HG02642 (cell line): ENCODE measurements at regions not wholly inside any gene's neighbourhood (a gene's known extent, or its start where the extent isn't known, plus 50 kb on each side); places are given as distances from the start of the nearest gene placed in this dataset.

Source experiments
- ATAC-seq: cut with Tn5 transposase; IDR thresholded peaks from one replicate; pipeline ENCODE4 v1.9.1; 2021; ENCODE audit warnings: mild to moderate bottlenecking; ENCODE audit not compliant: unreplicated experiment, poor library complexity

DNA sequence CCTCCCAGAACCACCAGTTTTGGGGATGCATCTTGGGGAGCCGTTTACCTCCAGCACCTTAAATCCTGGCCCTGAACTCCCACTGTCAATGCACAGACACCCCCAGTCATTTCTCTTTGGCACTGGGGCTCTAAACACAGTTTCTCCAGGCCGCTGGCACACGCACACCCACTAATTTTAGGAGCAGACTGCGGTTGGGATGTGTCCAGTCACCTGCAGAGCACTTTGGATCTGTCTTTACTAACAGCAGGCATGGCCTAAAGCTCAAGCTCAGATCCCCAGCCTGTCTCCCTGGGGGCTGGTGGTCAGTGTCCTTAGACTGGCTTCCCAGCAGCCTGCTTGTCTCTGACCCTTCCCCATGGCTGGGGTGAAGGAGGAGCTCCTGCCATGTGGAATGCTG lies 49.9 kb downstream of the SYNE3 start:
- no peak for ATAC-seq

DNA sequence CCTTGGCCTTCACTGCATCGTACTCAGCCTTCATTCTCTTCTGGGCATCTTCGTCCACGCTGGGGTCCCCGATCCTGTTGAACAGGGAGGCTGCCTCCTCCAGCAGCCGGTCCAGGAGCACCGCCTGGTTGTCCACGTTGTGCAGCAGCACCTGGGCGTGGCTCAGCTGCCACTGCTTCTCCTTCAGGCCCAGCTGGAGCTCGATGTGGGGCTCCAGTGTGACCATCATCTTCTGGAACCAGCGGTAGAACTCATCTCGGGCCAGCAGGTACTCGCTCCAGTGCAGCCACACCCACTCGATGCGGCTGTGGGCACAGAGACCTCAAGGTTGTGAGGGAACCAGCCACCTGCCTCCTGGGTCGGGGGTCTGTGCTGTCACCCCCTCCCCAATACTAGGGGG lies 50.5 kb downstream of the SYNE3 start:
- ATAC-seq = no peak

DNA sequence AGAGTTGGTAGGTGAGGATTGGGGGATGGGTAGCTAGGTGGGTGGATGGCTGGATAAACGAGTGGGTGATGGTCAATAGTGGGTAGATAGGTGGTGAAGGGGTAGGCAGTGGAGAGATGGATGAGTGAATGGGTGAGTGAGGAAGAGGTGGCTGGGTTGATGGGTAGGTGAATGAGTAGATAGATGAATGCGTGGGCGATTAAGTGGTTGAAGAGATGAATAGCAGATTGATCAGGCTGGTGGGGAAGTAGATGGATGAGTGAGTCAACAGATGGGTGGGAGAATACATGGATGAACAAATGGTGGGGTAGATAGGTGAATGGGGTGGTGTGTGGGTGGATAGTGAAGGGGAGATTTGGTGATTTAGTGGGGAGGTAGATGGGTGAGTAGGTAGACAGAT lies 51.1 kb downstream of the SYNE3 start:
- no peak for ATAC-seq

DNA sequence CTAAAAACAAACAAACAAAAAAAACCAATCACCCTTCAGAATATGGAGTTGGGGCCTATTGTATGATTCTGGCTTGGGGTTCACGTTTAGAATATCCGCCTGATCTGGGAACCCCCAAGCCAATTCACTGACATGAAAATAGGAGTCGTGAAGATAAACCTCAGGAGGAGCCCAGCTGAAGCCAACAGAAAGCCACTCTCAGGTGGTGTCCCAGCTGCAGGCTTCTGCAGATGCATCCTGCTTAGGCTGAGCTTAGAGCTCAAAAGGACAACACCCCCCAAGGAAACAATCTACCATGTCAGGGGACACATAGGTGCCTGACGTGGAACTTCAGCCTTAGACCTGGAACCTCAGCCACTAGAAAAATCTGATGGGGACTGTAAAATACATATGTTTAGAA lies 51.9 kb downstream of the SYNE3 start:
- no peak for ATAC-seq

DNA sequence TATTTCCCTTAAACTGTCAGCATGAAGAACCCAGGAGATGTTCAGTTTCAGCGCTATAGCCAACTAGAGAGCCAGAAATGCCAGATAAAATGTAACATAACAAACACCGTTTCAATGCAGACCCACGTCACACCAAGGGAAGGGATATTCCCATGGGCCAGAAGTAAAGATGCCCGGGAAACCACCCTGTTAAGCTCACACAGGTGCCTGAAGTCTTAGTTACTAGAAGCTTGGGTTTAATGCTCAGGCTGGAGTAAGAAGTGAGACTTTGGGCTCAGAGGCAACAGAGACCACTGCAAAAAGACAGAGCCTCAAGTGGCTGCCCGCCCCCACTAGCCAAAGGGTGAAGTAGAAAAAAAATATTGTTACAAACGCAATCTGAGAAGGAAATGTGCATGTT lies 52.3 kb downstream of the SYNE3 start:
- no peak for ATAC-seq

DNA sequence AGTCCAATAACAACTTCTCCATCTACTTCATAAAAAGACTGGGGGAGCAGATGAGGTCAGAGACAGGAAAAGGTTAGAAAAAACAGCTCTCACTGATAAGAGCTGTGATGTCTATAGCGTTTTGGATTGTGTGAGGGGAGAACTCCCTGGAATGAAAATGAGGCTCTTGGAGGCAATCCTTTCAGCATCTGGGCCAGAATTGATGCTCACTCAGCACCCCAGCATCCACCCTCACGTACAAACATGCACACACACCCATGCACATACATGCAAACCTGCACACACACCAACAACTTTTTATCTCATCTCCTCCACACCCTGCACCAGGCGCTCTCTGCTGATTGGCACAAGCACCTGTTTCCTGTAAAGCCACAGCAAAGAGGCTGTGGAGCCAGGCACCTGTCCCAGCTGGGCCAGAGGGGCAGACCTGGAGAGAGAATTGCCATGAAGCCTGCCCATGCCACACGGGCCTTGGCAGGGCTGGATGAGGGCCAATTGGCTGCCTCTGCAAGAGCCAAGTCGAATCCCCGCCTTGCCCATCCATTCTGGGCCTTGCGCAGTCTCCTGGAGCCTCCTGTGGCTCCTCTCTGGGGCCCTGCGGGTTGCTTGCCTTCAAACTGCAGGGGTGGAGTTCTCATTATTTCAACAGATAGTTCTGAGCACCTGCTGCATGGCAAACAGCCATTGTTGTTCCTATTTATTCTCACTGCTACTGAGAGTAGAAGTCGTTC lies 53.1 kb downstream of the SYNE3 start:
- no peak for ATAC-seq

DNA sequence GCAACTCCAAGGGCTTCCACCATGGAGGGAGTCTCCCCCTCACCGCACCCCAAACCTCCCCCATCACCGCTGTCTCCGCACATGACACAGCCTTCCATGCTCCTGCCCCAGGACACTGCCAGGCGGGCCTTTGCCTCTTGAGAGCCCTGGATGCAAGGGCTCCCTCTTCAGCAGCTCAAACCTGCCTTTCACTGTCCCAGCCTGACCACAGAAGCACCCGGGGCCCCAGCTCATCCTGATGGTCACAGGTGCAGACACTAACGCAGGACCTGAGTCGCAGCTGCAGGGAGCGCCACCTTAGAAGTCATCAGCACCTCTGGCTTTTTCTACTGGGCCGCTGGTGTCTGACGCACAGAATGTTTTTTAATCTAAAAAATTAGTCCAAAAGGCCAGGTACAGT lies 54.0 kb downstream of the SYNE3 start:
- no peak for ATAC-seq

DNA sequence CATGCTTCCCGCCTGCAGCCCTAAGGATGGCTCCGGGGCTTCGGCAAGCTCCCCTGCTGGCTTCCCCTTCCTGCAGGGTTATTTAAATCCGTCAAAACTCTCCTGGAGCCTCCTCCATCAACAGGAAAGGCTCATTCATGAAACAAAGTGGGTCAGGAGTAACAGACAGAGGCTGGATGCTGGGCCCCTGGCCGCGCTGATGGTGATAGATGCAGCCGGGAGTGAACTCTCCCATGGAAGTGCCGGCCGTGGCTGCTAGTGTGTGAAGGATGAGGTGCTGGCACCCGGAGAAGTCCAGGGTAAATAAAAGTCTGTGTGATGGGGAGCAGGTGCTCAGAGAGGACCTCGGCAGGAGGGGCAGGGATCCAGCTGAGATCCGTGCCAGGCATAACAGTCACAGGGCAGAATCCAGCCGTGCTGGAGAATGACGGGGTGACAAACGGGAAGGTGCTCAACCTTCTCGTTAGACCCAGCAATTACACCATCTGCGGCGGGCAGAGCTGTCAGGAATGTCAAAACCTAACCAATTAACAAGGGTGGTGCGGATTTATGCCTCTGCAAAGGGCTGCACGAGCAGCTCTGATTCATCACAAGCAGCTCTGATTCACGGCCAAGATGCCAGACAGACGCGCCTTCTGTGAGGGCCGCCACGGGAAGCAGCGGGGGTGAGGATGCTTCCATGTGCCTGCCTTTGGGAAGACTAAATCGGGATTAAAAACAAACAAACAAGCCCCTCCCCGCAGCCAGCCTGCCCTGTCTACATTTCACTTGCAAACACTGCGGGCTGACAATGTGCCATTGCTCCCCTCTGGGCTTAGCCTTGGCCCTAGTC lies 55.6 kb downstream of the SYNE3 start:
- no peak for ATAC-seq

DNA sequence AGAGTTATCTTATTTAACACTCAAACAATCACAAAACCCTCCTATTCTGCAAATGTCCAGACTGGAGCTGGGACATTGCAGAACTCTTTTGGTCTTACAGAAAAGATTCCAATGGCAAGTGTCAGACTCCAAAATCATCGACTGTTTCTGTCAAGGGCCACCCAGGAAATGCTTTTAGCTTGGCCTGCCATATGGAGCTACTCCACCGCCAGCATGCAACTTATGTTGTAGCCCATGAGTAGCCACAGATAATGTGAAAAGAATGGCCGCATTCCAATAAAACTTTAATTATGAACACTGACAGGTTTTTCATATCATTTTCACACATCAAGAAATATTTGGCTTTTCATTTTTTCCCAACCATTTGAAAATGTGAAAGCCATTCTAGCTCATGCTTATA lies 57.5 kb downstream of the SYNE3 start:
- ATAC-seq = no peak

DNA sequence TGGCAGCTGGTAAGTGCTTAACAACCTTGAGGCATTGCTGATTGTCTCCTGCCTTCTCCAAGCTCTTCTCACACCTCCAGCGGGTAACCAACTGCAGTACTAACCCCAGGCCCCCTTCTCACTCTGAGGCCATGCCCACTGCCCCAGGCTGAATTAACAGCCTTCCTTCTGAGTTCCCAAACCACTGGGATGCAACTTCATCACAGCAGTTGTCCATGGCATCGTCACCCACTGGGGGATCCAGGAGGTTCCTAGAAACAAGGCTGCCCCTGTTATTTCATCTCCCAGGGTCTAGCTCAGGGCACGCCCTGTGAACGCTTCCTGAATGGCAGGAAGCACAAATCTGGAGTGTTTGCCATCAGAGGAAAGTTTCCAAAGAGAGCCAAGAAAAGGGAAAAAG lies 58.0 kb downstream of the SYNE3 start:
- ATAC-seq = no peak

DNA sequence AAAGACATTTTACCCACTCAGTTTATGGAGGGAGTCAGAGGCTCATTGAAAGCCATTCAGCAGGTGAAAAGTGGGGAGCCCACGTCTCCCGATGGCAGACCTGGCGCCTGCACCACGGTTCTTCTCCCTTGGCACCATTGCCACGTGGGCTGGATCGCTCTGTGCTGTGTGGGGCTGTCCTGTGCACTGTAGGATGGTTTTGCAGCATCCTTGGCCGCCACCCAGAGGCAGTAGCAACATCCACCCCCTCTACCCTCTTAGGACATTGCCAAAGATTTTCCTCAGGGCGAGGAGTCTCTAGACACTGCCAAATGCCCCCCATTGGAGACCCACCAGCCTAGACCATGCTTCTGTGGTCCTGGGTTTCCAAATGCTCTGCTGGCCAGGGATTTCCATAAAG lies 60.2 kb downstream of the SYNE3 start:
- ATAC-seq = no peak

DNA sequence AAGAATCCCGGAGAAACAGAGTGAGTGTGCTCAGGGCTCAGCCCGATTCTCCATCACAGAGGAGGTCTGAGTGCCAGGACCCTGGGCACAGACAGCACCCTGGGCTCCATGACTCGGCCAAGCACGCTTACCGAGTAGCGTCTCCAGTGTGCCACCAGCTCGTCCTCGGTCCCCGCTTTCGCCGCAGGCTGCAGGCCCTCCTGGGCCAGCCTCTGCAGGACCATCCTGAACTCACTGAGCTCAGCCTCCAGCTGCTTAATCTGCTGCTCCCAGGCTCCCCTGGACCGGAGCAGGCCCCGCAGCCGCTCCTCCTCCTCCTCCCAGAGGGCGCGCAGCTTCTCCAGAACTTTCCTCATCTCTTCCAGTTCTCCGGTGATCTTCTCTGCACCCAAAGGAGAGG lies 61.2 kb downstream of the SYNE3 start:
- ATAC-seq = no peak

DNA sequence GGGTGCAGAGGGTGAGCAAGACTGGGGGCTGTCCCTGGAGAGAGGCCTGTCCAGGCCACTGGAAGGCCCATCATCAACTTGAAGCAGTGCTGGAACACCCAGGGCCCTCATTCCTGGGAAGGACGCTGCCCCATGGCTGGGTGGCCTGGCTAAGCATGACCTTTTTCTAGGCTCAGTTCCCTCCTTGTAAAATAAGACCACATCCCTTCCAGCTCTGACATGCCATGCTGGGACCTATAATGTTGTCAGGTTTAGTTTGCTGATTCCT lies 62.8 kb downstream of the SYNE3 start:
- ATAC-seq = no peak

DNA sequence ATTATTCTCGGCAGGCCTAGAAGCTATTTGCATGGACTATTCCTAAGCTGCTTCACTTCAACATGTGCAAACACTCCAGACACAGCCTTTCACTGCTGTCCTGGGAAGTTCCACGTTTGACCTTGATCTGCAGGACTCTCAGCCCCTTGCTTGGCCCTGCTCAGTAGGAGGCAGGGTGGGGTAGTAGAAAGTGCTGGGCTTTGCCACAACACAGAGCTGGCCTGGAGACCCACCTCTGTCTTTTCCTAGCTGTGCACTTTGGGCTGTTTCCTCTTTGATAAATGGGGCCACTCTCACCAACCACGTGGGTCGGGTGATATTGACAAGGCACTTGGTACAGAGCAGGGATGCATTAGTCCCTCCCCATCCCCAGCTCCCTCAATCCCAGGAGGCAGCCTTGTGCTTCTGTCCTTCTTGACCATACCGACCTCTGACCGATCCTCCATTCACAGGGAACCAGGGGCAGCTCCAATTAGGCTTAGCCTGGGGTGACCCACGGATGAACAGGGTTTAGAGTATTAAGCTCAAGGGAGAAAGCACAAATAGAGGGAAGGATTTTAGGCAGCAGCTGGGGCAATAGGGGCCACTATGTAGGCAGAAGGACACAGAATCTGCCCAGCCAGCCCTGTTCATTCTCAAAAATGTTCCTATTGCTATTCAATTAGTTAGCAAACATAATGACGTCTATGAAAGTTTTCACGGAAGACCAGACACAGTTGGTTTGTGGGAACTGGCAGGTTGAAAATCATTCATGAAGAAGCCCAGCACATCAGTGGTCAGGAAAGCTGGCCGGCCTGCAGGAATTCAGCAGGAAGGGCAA lies 63.3 kb downstream of the SYNE3 start:
- no peak for ATAC-seq

DNA sequence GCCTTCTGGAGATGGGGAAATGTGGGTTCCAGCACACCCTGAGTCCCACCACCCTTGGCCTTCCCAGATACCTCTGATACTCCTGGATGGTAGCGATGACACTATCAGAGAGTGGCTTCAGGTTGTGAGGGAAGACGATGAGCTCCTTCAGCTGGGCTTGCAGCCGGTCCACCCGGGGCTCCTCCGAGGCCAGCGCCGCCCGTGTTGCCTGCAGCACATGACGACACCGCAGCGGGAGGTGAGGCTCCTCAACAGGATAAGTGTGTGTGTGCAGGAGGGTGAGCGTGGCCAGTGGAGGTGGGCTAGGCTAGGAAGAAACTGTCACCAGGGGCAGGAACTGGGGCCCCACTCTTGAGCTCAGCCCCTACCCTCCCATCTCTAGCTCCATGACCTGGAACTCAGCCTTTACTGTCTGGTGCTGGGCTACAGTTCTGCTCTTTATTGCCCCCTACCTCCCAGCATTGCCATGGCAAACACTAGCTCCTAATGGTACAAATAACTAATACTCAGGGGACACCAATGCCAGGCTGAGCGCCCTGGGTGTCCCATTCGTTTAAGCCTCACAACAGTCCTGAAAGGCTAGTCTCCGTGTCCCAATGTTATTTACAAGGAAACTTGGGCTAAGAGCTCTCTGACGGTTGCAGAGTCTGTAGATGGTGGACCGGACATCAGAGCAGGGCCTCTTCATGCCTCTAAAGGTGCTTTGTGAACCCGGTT lies 64.1 kb downstream of the SYNE3 start:
- ATAC-seq = no peak

DNA sequence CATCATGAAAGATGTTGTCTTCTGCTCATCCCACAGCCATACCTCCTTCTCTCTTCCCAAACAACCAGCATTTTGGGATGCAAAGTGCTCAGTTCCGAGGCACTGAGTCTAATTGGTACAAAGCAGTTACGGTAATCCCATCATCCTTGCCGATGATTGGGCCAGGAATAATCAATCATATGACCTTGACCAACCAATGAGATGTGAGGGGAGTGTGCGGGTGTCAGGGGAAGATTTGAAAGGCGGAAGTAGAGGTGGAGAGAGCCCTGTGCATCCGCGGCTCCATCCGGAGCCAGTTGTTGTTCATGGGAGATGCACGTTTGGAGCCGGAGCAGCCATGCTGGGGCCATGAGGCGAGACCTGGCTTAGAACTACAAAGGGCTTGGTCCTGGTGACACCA lies 67.3 kb downstream of the SYNE3 start:
- ATAC-seq = no peak

DNA sequence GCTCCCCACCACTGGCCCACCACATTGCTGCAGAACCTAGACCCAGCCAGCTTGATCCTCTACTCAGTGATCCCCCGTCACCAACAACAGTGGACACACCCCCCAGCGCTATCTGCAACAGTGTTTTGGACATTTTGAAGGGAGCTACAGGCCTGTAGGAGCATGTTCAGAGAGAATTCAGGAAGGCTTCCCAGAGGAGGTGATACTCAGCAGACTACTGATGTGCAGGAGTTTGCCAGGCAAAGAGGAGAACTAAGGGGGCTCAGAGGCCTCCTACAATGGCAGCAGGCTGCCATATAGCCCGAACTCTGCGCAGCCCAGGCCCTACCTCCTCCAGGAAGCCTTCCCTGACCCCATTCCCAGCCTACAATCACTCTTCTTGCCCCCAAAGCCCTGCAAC lies 70.0 kb downstream of the SYNE3 start:
- no peak for ATAC-seq

DNA sequence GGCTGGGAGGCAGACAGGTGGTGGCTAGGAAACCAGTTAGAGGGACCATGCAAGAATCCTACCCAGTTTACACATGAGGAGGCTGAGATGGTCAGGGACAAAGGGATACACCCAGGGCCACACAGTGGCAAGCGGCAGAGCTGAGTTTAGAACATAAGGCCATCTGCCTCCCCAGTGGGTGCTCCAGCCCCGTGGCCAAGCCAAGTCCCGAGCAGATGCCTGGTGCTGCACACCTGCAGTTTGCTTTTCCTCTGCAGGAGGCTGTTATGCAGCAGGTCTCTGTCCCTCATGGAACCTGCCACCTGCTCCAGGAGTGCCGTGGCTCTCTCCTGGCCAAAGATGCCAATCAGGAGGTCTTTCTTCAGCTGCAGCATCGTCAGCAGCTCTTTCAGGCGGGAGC lies 70.8 kb downstream of the SYNE3 start:
- no peak for ATAC-seq

DNA sequence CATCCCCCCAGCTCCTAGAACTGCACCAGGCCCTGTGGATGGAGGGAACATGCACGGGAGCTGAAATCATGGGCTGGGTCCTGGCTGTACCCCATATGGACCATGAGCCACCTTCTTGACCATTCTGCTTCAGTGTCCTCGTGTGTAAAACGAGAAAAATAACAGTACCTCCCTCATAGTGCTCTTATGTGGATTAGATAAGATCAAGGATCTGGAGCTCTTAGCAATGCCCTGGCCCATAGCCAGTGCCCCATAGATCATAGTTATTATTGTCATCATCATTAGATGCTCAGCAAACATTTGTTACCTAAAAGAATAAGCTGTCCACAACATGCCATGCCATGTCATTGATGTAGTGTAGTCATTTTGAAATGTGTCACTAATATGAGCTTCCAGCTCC lies 71.3 kb downstream of the SYNE3 start:
- ATAC-seq = no peak

DNA sequence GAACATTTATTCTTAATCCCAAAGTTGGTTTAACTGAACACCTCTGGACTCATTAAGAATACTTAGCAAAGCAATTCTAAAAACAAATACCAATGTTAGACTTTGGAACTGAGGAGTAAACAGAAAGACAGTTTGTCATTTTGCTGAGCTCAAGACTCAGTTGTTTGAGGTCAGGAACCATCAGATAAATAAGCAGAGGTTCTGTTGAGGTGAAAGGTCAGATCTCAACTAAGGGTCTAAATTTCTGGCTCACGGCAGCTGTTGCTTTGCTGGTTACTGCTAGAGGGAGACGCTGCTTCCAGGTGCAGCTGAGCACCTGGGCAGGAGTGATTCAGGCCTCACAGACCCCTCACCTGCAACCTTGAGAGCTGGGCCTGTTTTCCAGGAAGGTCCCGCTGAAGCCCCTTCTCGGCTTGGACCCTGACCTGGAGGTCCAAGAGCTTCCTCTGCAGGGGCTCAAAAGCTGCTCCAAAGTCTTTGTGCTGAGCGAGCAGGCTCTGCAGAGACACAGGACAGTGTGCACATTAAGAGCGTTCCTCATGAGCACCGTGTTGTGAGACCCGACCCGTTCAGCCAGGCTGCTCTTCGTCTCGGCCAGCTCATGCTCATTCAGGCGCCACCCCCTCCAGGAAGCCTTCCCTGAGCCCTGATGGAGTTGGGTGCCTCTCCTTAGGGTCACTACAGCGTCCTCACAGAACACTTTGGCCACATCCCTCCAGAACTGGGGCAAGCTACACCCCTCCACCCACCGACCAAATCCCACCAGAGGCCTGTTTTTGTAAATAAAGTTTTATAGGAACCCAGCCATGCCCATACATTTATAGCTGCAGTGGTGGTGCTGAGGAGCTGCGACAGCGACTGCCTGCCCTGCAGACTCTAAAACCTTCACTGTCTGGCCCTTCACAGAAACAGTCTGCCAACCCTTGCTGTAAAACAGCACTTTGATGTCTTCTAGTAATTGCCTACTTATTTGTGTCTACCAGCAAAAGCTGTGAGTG lies 72.0 kb downstream of the SYNE3 start:
- no peak for ATAC-seq
